ENCODE measurements at regions not wholly inside any gene's neighbourhood (a gene's known extent, or its start where the extent isn't known, plus 50 kb on each side); places are given as distances from the start of the nearest gene placed in this dataset.

- ATAC-seq (replicated peaks; ENCODE audit: extremely low read depth, poor library complexity, severe bottlenecking) (no peak), DNase-seq (ENCODE audit: low spot score in 2 of 2) (no peak)
- H3K4me3 Mint-ChIP-seq, result no peak overlapping the region
- peaks cover 18% of the 10 kb centered on the region for H3K27me3 Mint-ChIP-seq
- H3K9me3 Mint-ChIP-seq, result peaks cover 4% of the 10 kb centered on the region
- no peaks in the 10 kb centered on the region for H3K36me3 Mint-ChIP-seq (ENCODE audit: insufficient read depth)
- no peaks in the 10 kb centered on the region for H3K4me1 Mint-ChIP-seq
- no peak overlapping the region for H3K27ac Mint-ChIP-seq (ENCODE audit: low read depth)
Observed at GRCh38 chr1:227469708-227470107, 93.6 kb upstream of the ZNF678 start.

- ATAC-seq (replicated peaks; ENCODE audit: extremely low read depth, poor library complexity, severe bottlenecking) (no peak), DNase-seq (ENCODE audit: low spot score in 2 of 2) (no peak)
- Mint-ChIP-seq H3K27ac (ENCODE audit: low read depth) (no peak overlapping the region), H3K36me3 (ENCODE audit: insufficient read depth) (no peaks in the 10 kb centered on the region), H3K9me3 (peaks cover 4% of the 10 kb centered on the region), H3K27me3 (peaks cover 18% of the 10 kb centered on the region), H3K4me1 (no peaks in the 10 kb centered on the region), H3K4me3 (no peak overlapping the region)
Observed at GRCh38 chr1:227466039-227466645, 97.2 kb upstream of the ZNF678 start.

- Mint-ChIP-seq H3K27ac (ENCODE audit: low read depth) (no peak overlapping the region), H3K36me3 (ENCODE audit: insufficient read depth) (no peaks in the 10 kb centered on the region), H3K4me3 (no peak overlapping the region), H3K4me1 (no peaks in the 10 kb centered on the region), H3K27me3 (peaks cover 20% of the 10 kb centered on the region), H3K9me3 (peaks cover 2% of the 10 kb centered on the region)
- ATAC-seq (replicated peaks; ENCODE audit: extremely low read depth, poor library complexity, severe bottlenecking), result no peak
- no peak for DNase-seq (ENCODE audit: low spot score in 2 of 2)
Observed at GRCh38 chr1:227465256-227465655, 98.1 kb upstream of the ZNF678 start.

- no peaks in the 10 kb centered on the region for H3K4me1 Mint-ChIP-seq
Observed at GRCh38 chr1:227459977-227460376, 103.4 kb upstream of the ZNF678 start.

GRCh38 chr1:227459326-227459841, 104.0 kb upstream of the ZNF678 start:
- DNase-seq (ENCODE audit: low spot score in 2 of 2) (no peak), ATAC-seq (replicated peaks; ENCODE audit: extremely low read depth, poor library complexity, severe bottlenecking) (no peak)
- peaks cover 52% of the 10 kb centered on the region for H3K27me3 Mint-ChIP-seq
- H3K4me1 Mint-ChIP-seq, result no peaks in the 10 kb centered on the region
- no peaks in the 10 kb centered on the region for H3K36me3 Mint-ChIP-seq (ENCODE audit: insufficient read depth)
- no peaks in the 10 kb centered on the region for H3K9me3 Mint-ChIP-seq
- no peak overlapping the region for H3K27ac Mint-ChIP-seq (ENCODE audit: low read depth)
- H3K4me3 Mint-ChIP-seq, result no peak overlapping the region

More at GRCh38 chr1:227459977-227460376, 103.4 kb upstream of the ZNF678 start:
- Mint-ChIP-seq H3K27ac (ENCODE audit: low read depth) (no peak overlapping the region), H3K9me3 (no peaks in the 10 kb centered on the region), H3K27me3 (peaks cover 46% of the 10 kb centered on the region), H3K4me3 (no peak overlapping the region), H3K36me3 (ENCODE audit: insufficient read depth) (no peaks in the 10 kb centered on the region)
- ATAC-seq (replicated peaks; ENCODE audit: extremely low read depth, poor library complexity, severe bottlenecking), result no peak
- DNase-seq (ENCODE audit: low spot score in 2 of 2), result no peak

GRCh38 chr1:227454686-227455085, 108.7 kb upstream of the ZNF678 start:
- no peaks in the 10 kb centered on the region for H3K4me1 Mint-ChIP-seq
- H3K36me3 Mint-ChIP-seq (ENCODE audit: insufficient read depth), result no peaks in the 10 kb centered on the region
- H3K4me3 Mint-ChIP-seq, result no peak overlapping the region
- DNase-seq (ENCODE audit: low spot score in 2 of 2) (no peak), ATAC-seq (replicated peaks; ENCODE audit: extremely low read depth, poor library complexity, severe bottlenecking) (no peak)
- H3K9me3 Mint-ChIP-seq, result no peaks in the 10 kb centered on the region
- peaks cover 43% of the 10 kb centered on the region for H3K27me3 Mint-ChIP-seq
- H3K27ac Mint-ChIP-seq (ENCODE audit: low read depth), result no peak overlapping the region

- Mint-ChIP-seq H3K9me3 (no peaks in the 10 kb centered on the region), H3K4me1 (no peaks in the 10 kb centered on the region), H3K36me3 (ENCODE audit: insufficient read depth) (no peaks in the 10 kb centered on the region), H3K27me3 (peaks cover 42% of the 10 kb centered on the region), H3K27ac (ENCODE audit: low read depth) (no peak overlapping the region), H3K4me3 (no peak overlapping the region)
- DNase-seq (ENCODE audit: low spot score in 2 of 2) (no peak), ATAC-seq (replicated peaks; ENCODE audit: extremely low read depth, poor library complexity, severe bottlenecking) (no peak)
Observed at GRCh38 chr1:227453631-227454355, 109.6 kb upstream of the ZNF678 start.

GRCh38 chr1:227451954-227452353, 111.4 kb upstream of the ZNF678 start:
- Mint-ChIP-seq H3K9me3 (no peaks in the 10 kb centered on the region), H3K4me3 (no peak overlapping the region), H3K27ac (ENCODE audit: low read depth) (no peak overlapping the region), H3K27me3 (peaks cover 49% of the 10 kb centered on the region), H3K36me3 (ENCODE audit: insufficient read depth) (no peaks in the 10 kb centered on the region), H3K4me1 (no peaks in the 10 kb centered on the region)
- DNase-seq (ENCODE audit: low spot score in 2 of 2), result no peak
- no peak for ATAC-seq (replicated peaks; ENCODE audit: extremely low read depth, poor library complexity, severe bottlenecking)

GRCh38 chr1:227451057-227451456, 112.3 kb upstream of the ZNF678 start:
- ATAC-seq (replicated peaks; ENCODE audit: extremely low read depth, poor library complexity, severe bottlenecking), result no peak
- Mint-ChIP-seq H3K9me3 (no peaks in the 10 kb centered on the region), H3K27me3 (peaks cover 40% of the 10 kb centered on the region)

GRCh38 chr1:227450489-227450888, 112.9 kb upstream of the ZNF678 start:
- peaks cover 35% of the 10 kb centered on the region for H3K27me3 Mint-ChIP-seq
- H3K36me3 Mint-ChIP-seq (ENCODE audit: insufficient read depth), result no peaks in the 10 kb centered on the region
- no peak for ATAC-seq (replicated peaks; ENCODE audit: extremely low read depth, poor library complexity, severe bottlenecking)
- H3K27ac Mint-ChIP-seq (ENCODE audit: low read depth), result no peak overlapping the region
- no peaks in the 10 kb centered on the region for H3K9me3 Mint-ChIP-seq
- no peak overlapping the region for H3K4me3 Mint-ChIP-seq
- no peaks in the 10 kb centered on the region for H3K4me1 Mint-ChIP-seq
- DNase-seq (ENCODE audit: low spot score in 2 of 2), result no peak

More at GRCh38 chr1:227451057-227451456, 112.3 kb upstream of the ZNF678 start:
- Mint-ChIP-seq H3K4me3 (no peak overlapping the region), H3K27ac (ENCODE audit: low read depth) (no peak overlapping the region), H3K4me1 (no peaks in the 10 kb centered on the region), H3K36me3 (ENCODE audit: insufficient read depth) (no peaks in the 10 kb centered on the region)
- DNase-seq (ENCODE audit: low spot score in 2 of 2), result no peak

GRCh38 chr1:227449741-227450441, 113.5 kb upstream of the ZNF678 start:
- DNase-seq (ENCODE audit: low spot score in 2 of 2), result no peak
- ATAC-seq (replicated peaks; ENCODE audit: extremely low read depth, poor library complexity, severe bottlenecking), result no peak
- H3K27me3 Mint-ChIP-seq, result peaks cover 32% of the 10 kb centered on the region
- H3K4me1 Mint-ChIP-seq, result no peaks in the 10 kb centered on the region
- H3K27ac Mint-ChIP-seq (ENCODE audit: low read depth), result no peak overlapping the region
- H3K36me3 Mint-ChIP-seq (ENCODE audit: insufficient read depth), result no peaks in the 10 kb centered on the region
- no peak overlapping the region for H3K4me3 Mint-ChIP-seq
- no peaks in the 10 kb centered on the region for H3K9me3 Mint-ChIP-seq

GRCh38 chr1:227449051-227449450, 114.3 kb upstream of the ZNF678 start:
- no peaks in the 10 kb centered on the region for H3K9me3 Mint-ChIP-seq
- no peaks in the 10 kb centered on the region for H3K4me1 Mint-ChIP-seq
- H3K36me3 Mint-ChIP-seq (ENCODE audit: insufficient read depth), result no peaks in the 10 kb centered on the region
- ATAC-seq (replicated peaks; ENCODE audit: extremely low read depth, poor library complexity, severe bottlenecking) (no peak), DNase-seq (ENCODE audit: low spot score in 2 of 2) (no peak)
- peaks cover 23% of the 10 kb centered on the region for H3K27me3 Mint-ChIP-seq
- no peak overlapping the region for H3K4me3 Mint-ChIP-seq
- H3K27ac Mint-ChIP-seq (ENCODE audit: low read depth), result no peak overlapping the region

Data from central memory CD8-positive, alpha-beta T cell (primary cell).